T-helper 17 cell (primary cell): ENCODE measurements at regions not wholly inside any gene's neighbourhood (a gene's known extent, or its start where the extent isn't known, plus 50 kb on each side); places are given as distances from the start of the nearest gene placed in this dataset.

Experiments used
- ATAC-seq: fragments of 150-1000 bp; cut with Tn5 transposase; 2 replicates; pipeline ENCODE4 v1.10.0; 2021; ENCODE audit warnings: mild to moderate bottlenecking, moderate library complexity
- DNase-seq, 3 donors: peaks; one replicate each; pipeline versions ENCODE4 v3.0.0 to v3.0.0-alpha.2; 2020 to 2021
- H3K9me3 ChIP-seq: one replicate; pipeline ENCODE4 v1.7.0; 2013; ENCODE audit warnings: low read length, mild to moderate bottlenecking; ENCODE audit not compliant: control insufficient read depth, poor library complexity, severe bottlenecking
- H3K27ac Mint-ChIP-seq: one replicate; pipeline ENCODE4 v1.8.0; 2022; ENCODE audit warnings: mild to moderate bottlenecking, moderate library complexity, mixed read lengths
- H3K27me3 Mint-ChIP-seq: one replicate; pipeline ENCODE4 v1.8.0; 2022; ENCODE audit warnings: mixed read lengths
- H3K36me3 Mint-ChIP-seq: one replicate; pipeline ENCODE4 v1.8.0; 2022; ENCODE audit warnings: low read depth, mixed read lengths
- H3K4me1 Mint-ChIP-seq: one replicate; pipeline ENCODE4 v1.8.0; 2022; ENCODE audit warnings: mild to moderate bottlenecking, mixed read lengths
- H3K4me3 Mint-ChIP-seq: one replicate; pipeline ENCODE4 v1.8.0; 2022; ENCODE audit warnings: mild to moderate bottlenecking, moderate library complexity, mixed read lengths

DNA sequence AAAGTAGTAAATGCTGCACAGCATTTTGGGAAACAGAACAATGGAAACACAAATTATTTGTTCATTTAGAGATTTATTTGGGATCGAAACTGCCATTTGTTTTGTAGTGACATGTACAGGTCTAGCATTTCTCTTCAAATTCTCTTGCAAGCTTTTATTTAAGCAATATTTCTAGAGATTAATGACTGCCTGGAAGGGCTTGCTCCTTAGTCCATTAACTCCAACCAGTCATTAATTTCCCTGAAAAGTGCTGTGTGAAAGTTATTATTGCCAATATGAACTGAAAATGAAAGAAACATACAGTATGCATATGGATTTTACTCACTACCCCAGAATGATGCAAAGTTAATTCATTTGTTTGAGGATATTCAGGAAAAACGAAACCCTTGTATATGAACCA, 1349.6 kb upstream of the FLRT2 start:
- no peak for ATAC-seq
- H3K9me3 ChIP-seq: no peaks in the 10 kb centered on the region
- H3K27me3 Mint-ChIP-seq: no peaks in the 10 kb centered on the region
- H3K4me1 Mint-ChIP-seq: no peaks in the 10 kb centered on the region
- no peak overlapping the region for H3K4me3 Mint-ChIP-seq
- no peak for DNase-seq
- no peak overlapping the region for H3K27ac Mint-ChIP-seq
- H3K36me3 Mint-ChIP-seq: no peaks in the 10 kb centered on the region

DNA sequence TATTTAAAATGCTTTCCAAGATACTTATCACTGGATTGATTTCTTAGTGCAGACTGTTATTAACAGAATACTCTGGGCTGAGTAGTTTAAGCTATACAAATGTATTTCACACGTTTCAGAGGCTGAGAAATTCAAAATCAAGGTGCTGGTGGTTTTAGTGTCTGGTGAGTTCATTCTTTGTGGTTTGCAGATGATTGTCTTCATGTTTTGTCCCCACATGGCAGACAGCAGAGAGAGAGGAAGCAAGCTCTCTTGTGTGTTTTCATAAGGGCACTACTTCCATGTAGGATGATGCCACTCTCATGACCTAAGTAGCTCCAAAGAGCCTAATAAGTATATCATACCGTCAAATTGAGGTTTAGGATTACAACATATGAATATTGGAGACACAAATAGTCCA, 1348.9 kb upstream of the FLRT2 start:
- H3K4me1 Mint-ChIP-seq: no peaks in the 10 kb centered on the region
- DNase-seq: no peak
- no peak for ATAC-seq
- H3K9me3 ChIP-seq: no peaks in the 10 kb centered on the region
- H3K27ac Mint-ChIP-seq: no peak overlapping the region
- H3K36me3 Mint-ChIP-seq: no peaks in the 10 kb centered on the region
- no peak overlapping the region for H3K4me3 Mint-ChIP-seq
- H3K27me3 Mint-ChIP-seq: no peaks in the 10 kb centered on the region

DNA sequence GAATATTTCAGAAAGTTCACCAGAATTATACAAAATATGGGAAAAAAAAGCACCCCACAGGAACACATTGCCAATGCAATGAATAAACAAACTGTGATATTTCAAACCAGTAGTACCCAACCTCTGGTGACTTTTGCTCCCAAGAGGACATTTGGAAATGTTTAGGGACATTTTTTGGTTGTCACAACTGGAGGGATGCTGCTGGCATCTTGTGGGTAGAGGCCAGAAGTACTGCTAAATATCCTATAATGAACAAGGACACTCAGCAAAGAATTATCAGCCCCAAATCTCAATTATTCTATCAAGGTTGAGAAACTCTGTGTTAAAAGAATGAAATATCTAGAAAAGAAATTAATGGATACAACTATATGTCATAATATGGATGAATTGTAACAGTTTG, 1334.4 kb upstream of the FLRT2 start:
- Mint-ChIP-seq H3K36me3 (no peaks in the 10 kb centered on the region), H3K27ac (no peak overlapping the region), H3K27me3 (no peaks in the 10 kb centered on the region), H3K4me3 (no peak overlapping the region), H3K4me1 (no peaks in the 10 kb centered on the region)
- DNase-seq (no peak), ATAC-seq (no peak)
- no peaks in the 10 kb centered on the region for H3K9me3 ChIP-seq

DNA sequence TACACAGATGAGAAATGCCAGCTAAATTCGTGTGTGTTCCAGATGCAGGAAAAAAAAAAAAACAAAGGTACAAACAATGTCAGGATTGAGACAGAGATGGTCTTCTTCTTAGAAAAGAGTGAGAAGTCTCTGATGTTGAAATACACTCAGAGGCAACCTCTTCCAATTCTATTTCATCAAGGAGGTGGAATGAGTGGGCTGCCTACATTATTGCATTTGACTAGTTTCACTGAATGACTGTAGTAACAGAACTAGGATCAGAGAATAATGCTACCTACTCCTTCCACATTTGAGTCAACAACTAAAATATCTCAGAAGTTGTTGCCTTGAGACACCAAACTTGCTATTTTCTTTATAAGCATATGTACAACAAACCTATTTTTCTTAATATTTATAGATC, 1332.2 kb upstream of the FLRT2 start:
- no peak for DNase-seq
- no peak for ATAC-seq
- Mint-ChIP-seq H3K27me3 (no peaks in the 10 kb centered on the region), H3K36me3 (no peaks in the 10 kb centered on the region), H3K4me3 (no peak overlapping the region), H3K4me1 (no peaks in the 10 kb centered on the region), H3K27ac (no peak overlapping the region)
- H3K9me3 ChIP-seq: no peaks in the 10 kb centered on the region

DNA sequence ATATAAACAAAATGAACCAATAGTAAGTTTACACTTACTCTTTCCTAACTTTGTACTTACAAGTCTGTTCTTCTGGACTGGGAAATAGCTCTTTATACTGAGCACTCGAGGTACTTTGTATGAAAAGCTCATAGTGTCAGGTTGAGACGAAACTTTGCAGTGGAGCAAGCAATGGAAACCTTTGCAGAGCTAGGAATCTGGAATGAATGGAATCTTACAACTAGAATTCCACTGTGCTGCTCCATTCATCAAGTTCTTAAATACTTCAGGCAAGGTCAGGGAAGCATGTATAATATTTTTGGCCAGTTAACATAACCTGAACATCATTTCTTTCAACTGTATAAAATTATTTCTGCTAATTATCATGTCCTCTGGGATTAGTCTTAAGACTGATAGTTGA, 1327.5 kb upstream of the FLRT2 start:
- Mint-ChIP-seq H3K36me3 (no peaks in the 10 kb centered on the region), H3K4me3 (no peak overlapping the region), H3K4me1 (no peaks in the 10 kb centered on the region), H3K27ac (no peak overlapping the region), H3K27me3 (no peaks in the 10 kb centered on the region)
- H3K9me3 ChIP-seq: no peaks in the 10 kb centered on the region
- DNase-seq: no peak
- no peak for ATAC-seq

DNA sequence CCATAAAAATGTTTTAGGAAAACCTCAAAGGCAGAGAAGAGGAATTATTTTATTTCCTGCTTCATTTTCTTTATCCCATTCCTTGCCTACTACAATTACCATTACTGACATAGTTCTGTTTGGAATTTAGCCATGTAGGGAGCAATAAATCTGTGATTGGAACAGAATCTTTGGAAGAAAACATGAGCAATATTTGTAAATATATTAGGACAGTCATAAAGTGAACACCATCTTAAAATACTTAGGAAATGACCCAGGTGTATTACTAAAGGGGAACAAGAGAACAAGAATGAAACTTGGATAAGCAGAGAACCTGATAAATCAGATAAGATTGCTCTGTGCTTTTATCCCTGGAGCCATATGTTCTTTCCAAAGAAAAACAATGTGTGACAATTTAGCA, 1326.0 kb upstream of the FLRT2 start:
- ATAC-seq: no peak
- Mint-ChIP-seq H3K36me3 (no peaks in the 10 kb centered on the region), H3K4me3 (no peak overlapping the region), H3K27me3 (no peaks in the 10 kb centered on the region), H3K4me1 (no peaks in the 10 kb centered on the region), H3K27ac (no peak overlapping the region)
- no peaks in the 10 kb centered on the region for H3K9me3 ChIP-seq
- no peak for DNase-seq

DNA sequence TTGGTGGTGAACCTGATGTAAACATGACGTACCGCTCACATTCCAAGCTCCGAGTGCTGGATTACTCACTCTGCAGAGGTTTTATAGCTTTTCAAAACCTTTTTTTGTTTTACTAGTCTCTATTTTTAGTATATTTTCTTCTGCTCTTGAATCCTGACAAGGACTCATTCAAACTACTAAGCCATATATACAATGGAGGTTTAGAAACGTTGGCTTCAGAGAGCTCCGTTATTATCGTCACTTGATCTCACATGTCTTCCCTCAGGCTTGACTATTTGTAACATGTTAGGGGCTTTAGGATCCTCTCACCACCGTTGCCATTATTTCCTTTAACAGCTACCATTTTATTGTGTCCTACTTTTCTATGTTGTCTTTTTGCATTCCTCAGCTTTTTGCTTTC, 1321.5 kb upstream of the FLRT2 start:
- no peaks in the 10 kb centered on the region for H3K9me3 ChIP-seq
- DNase-seq (no peak), ATAC-seq (no peak)
- no peaks in the 10 kb centered on the region for H3K36me3 Mint-ChIP-seq
- no peaks in the 10 kb centered on the region for H3K27me3 Mint-ChIP-seq
- H3K4me1 Mint-ChIP-seq: no peaks in the 10 kb centered on the region
- H3K27ac Mint-ChIP-seq: no peak overlapping the region
- H3K4me3 Mint-ChIP-seq: no peak overlapping the region

DNA sequence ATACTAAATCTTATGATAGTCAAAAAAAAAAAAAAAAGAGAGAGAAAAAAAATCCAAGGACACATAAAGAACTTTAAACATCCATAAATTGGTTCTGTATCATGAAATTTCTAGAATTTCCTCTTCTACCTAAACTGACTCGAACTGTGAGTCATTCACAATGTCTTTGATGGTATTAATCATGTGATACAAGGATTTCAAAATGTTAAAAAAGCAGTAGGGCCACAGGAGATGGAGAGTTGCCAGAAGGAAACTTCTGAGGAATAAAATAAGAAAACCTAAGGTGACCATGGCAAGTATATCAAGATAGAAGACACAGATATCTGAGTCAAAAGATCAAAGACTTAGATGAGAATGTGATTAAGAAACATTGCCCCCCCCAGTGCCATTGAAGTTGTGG, 1320.9 kb upstream of the FLRT2 start:
- H3K4me1 Mint-ChIP-seq: no peaks in the 10 kb centered on the region
- DNase-seq (no peak), ATAC-seq (no peak)
- no peaks in the 10 kb centered on the region for H3K36me3 Mint-ChIP-seq
- no peaks in the 10 kb centered on the region for H3K9me3 ChIP-seq
- H3K4me3 Mint-ChIP-seq: no peak overlapping the region
- no peaks in the 10 kb centered on the region for H3K27me3 Mint-ChIP-seq
- H3K27ac Mint-ChIP-seq: no peak overlapping the region

DNA sequence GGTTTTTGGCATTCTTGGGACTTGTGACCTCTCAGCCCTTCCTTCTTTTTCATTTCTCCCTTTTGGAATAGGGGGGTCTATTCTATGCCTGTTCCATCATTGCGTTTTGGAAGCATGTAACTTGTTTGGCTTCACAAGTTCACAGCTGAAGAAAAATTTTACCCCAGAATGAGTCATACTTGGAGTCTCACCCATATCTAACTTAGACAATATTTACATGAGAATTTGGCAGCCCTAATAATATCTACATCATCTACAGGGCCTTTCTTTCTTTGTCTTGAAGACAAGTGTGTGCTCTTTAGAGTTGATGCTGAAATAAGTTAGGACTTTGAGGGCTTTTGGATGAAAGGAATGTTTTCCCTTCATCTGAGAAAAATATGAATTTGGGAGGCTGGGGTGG, 1312.9 kb upstream of the FLRT2 start:
- Mint-ChIP-seq H3K4me1 (no peaks in the 10 kb centered on the region), H3K27ac (no peak overlapping the region), H3K27me3 (no peaks in the 10 kb centered on the region), H3K36me3 (no peaks in the 10 kb centered on the region), H3K4me3 (no peak overlapping the region)
- H3K9me3 ChIP-seq: no peaks in the 10 kb centered on the region
- no peak for DNase-seq
- ATAC-seq: no peak

DNA sequence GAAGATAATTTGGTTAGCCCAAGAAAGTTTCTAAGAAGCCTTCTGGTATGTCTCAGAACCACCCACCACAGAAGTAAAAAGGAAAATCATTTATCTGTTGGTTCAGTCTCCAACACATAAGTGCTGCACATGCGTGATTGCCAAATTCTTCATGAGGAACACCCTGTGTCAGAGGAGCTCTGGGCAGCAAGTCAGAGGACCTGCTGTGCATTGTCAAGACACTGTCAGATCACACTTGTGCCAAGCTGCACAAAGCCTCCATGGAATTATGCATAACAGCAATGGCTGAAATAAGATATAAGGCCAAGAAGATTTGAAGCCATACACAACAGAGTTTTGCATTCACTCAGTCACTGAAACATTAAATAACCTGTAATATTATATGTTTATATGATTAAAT, 1304.7 kb upstream of the FLRT2 start:
- no peak overlapping the region for H3K27ac Mint-ChIP-seq
- peaks cover 2% of the 10 kb centered on the region for H3K9me3 ChIP-seq
- no peaks in the 10 kb centered on the region for H3K36me3 Mint-ChIP-seq
- H3K4me3 Mint-ChIP-seq: no peak overlapping the region
- ATAC-seq (no peak), DNase-seq (no peak)
- H3K4me1 Mint-ChIP-seq: no peaks in the 10 kb centered on the region
- H3K27me3 Mint-ChIP-seq: no peaks in the 10 kb centered on the region

DNA sequence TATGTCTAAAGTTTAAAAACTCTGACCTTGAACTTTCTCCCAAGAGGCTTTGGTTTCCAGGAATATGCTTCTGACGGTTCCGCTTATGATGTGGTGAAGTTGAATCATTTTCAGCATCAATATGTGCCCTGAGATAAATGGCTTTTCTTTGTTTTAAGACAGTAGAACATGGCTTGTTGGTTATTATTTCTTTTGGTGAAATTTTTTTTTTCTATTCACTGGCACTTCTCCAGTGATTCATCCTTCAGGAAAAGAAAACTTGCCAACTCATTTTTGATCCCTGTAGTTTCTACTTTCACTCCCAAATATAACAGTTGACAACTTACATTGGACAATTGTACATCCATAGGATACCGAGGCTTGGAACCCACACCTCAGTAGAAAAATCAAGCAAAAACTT, 1301.2 kb upstream of the FLRT2 start:
- DNase-seq (no peak), ATAC-seq (no peak)
- no peak overlapping the region for H3K4me3 Mint-ChIP-seq
- no peaks in the 10 kb centered on the region for H3K36me3 Mint-ChIP-seq
- H3K27ac Mint-ChIP-seq: no peak overlapping the region
- no peaks in the 10 kb centered on the region for H3K4me1 Mint-ChIP-seq
- H3K9me3 ChIP-seq: peaks cover 2% of the 10 kb centered on the region
- no peaks in the 10 kb centered on the region for H3K27me3 Mint-ChIP-seq

DNA sequence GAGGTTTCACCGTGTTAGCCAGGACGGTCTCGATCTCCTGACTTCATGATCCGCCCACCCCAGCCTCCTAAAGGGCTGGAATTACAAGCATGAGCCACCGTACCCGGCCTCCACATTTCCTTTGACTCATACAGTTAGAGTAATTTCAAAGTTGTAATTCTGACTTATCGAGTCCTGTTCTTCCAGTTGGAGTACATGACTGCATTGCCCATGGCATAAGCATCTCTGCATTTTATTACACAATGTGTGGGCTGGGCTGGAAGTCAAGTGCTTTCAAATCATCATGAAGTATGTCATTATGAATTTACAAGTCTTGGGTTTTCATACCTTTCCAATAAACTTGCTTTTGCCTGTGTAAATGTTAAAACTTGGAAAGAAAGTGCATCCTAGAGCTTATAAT, 1295.7 kb upstream of the FLRT2 start:
- H3K27me3 Mint-ChIP-seq: no peaks in the 10 kb centered on the region
- H3K9me3 ChIP-seq: no peaks in the 10 kb centered on the region

DNA sequence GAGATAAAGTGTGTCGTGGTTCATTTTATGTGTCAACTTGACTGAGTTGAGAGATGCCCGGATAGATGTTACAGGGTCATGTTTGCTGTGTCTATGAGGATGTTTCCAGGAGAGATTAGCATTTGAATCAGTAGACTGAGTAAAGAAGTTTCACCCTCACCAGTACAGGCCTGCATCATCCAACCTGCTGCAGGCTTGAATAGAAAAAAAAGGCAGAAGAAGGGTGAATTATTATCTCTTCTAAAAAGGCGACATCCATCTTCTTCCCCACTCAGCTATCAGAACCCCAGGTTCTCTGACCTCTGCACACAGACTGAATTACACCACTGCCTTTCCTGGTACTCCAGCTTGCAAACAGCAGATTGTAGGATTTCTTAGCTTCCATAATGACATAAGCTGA, 1293.7 kb upstream of the FLRT2 start:
- no peak overlapping the region for H3K4me3 Mint-ChIP-seq
- DNase-seq (no peak), ATAC-seq (no peak)
- H3K9me3 ChIP-seq: no peaks in the 10 kb centered on the region
- no peak overlapping the region for H3K27ac Mint-ChIP-seq
- no peaks in the 10 kb centered on the region for H3K36me3 Mint-ChIP-seq
- no peaks in the 10 kb centered on the region for H3K4me1 Mint-ChIP-seq
- no peaks in the 10 kb centered on the region for H3K27me3 Mint-ChIP-seq

More for the DNA sequence above, 1295.7 kb upstream of the FLRT2 start:
- no peak overlapping the region for H3K4me3 Mint-ChIP-seq
- no peaks in the 10 kb centered on the region for H3K4me1 Mint-ChIP-seq
- H3K36me3 Mint-ChIP-seq: no peaks in the 10 kb centered on the region
- H3K27ac Mint-ChIP-seq: no peak overlapping the region
- ATAC-seq: no peak
- no peak for DNase-seq

DNA sequence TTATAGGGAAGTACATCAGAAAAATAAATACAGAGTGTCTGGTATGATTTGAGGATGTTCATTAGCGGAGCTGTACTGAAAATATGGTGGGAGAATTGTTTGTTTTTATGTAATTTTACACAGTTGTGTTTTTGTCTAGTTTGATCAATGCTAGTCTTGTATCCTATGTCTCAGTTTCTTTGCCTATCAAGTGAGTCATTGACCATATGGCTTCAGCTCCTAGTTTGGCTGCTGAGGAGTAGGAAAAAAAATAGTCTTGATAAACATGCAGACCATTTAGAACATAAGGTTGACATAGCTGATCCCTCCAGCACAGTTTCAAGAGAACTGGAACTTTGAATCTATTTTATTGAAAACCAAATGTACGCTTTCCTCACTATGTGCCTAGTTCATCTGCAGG, 1292.1 kb upstream of the FLRT2 start:
- ATAC-seq (no peak), DNase-seq (no peak)
- Mint-ChIP-seq H3K27ac (no peak overlapping the region), H3K4me1 (no peaks in the 10 kb centered on the region), H3K27me3 (no peaks in the 10 kb centered on the region), H3K36me3 (no peaks in the 10 kb centered on the region), H3K4me3 (no peak overlapping the region)
- H3K9me3 ChIP-seq: no peaks in the 10 kb centered on the region

DNA sequence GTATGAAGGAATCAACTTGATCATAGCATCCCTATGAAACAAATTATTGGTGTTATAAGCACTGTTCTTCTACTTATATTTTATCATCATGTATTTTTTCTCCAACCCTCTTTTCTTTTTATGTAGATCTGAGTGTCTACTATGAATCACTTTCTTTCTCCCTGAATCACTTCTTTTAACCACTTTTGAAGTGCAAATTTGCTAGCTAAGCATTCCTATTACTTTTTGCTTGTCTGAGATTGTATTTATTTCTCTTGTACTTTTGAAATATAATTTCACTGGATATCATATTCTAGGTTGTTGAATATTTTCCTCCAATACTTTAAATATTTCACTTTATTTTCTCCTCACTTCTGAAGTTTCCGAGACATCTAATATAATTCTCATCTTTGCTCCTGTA, 1282.3 kb upstream of the FLRT2 start:
- no peak overlapping the region for H3K27ac Mint-ChIP-seq
- H3K36me3 Mint-ChIP-seq: no peaks in the 10 kb centered on the region
- no peak for DNase-seq
- no peaks in the 10 kb centered on the region for H3K4me1 Mint-ChIP-seq
- no peaks in the 10 kb centered on the region for H3K9me3 ChIP-seq
- ATAC-seq: no peak
- no peaks in the 10 kb centered on the region for H3K27me3 Mint-ChIP-seq
- no peak overlapping the region for H3K4me3 Mint-ChIP-seq
